Breast epithelium (tissue), 4 donors: ENCODE measurements at regions not wholly inside any gene's neighbourhood (a gene's known extent, or its start where the extent isn't known, plus 50 kb on each side); places are given as distances from the start of the nearest gene placed in this dataset.

ENCODE experiments used
- DNase-seq, 2 donors: peaks; one replicate each; pipeline ENCODE4 v3.0.0-alpha.2; 2019; ENCODE audit warnings: low spot score in 2 of 2
- H3K27ac ChIP-seq, 2 donors: fragments of 200-600 bp; sonication (generic) in 1 of 2; one replicate each; pipeline ENCODE4 v1.5.1; 2016 to 2019; ENCODE audit warnings: mild to moderate bottlenecking in 1 of 2
- H3K27me3 ChIP-seq, 2 donors: fragments of 200-600 bp; sonication (generic) in 1 of 2; one replicate each; pipeline versions ENCODE4 v1.5.1 to v1.6.0; 2017 to 2019; ENCODE audit warnings: control low read depth in 1 of 2, mild to moderate bottlenecking in 1 of 2
- H3K36me3 ChIP-seq: fragments of 200-600 bp; one replicate; pipeline ENCODE4 v1.5.1; 2019
- H3K4me1 ChIP-seq, 2 donors: fragments of 200-600 bp; sonication (generic); one replicate each; pipeline ENCODE4 v1.5.1; 2016 to 2019; ENCODE audit warnings: control low read depth in 1 of 2
- H3K4me3 ChIP-seq, 3 donors: fragments of 200-600 bp; sonication (generic); 1 replicate in 2 of 3; 2 replicates in 1 of 3; pipeline ENCODE4 v1.5.1; 2016 to 2019; ENCODE audit warnings: mild to moderate bottlenecking in 3 of 3, moderate library complexity in 2 of 3
- H3K9me3 ChIP-seq, 2 donors: fragments of 200-600 bp; sonication (generic) in 1 of 2; one replicate each; pipeline ENCODE4 v1.5.1; 2016 to 2019; ENCODE audit warnings: control low read depth in 1 of 2
- POLR2A ChIP-seq: fragments of 450-650 bp; IDR thresholded peaks from one replicate; pipeline ENCODE4 v1.6.1; 2016; ENCODE audit warnings: antibody characterized with exemption, mild to moderate bottlenecking, moderate library complexity
- POLR2AphosphoS5 ChIP-seq, 3 donors: sonication (generic); formaldehyde crosslinking; IDR thresholded peaks; one replicate each; pipeline ENCODE4 v1.6.1; 2017; ENCODE audit warnings: antibody characterized with exemption in 3 of 3
- intact Hi-C: fragments of 100-400 bp; cut with DNase I; formaldehyde crosslinking; loops from one replicate; pipeline ENCODE4 v1.15.1; 2023; ENCODE audit warnings: low total_unique reads
- TF ChIP-seq, protein P1 (sequence below), 3 donors: fragments of 450-650 bp; IDR thresholded peaks; one replicate each; pipeline ENCODE4 v1.5.1; 2016 to 2017; ENCODE audit warnings: antibody characterized with exemption in 3 of 3, mild to moderate bottlenecking in 3 of 3, moderate library complexity in 3 of 3

DNA sequence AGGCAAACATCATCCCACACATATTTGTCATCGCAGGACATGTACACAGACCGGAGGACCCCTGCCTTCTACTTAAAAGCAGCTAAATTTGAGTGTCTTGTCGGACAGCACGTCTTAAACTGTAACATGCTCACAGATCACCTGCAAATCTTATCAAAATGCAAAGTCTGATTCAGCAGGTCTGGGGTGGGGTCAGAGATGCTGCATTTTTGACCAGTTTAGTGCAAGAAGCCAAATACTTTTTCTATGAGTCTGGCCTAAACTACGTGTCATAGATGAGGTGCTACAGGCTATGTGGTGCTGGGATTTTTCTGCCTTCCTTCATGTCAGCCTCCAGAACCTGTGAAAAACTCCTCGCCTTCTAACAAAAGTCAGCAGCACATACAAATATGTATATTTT is 178.8 kb upstream of the LHX5 start:
- intact Hi-C loops = no loop called here
- peaks cover 0 to 33% of the 10 kb centered on the region in 2 donors for H3K27me3 ChIP-seq
- H3K27ac ChIP-seq = no peak overlapping the region
- no peak for TF ChIP-seq POLR2AphosphoS5 (IDR thresholded peaks at IDR 0.05)
- TF ChIP-seq, protein P1, sequence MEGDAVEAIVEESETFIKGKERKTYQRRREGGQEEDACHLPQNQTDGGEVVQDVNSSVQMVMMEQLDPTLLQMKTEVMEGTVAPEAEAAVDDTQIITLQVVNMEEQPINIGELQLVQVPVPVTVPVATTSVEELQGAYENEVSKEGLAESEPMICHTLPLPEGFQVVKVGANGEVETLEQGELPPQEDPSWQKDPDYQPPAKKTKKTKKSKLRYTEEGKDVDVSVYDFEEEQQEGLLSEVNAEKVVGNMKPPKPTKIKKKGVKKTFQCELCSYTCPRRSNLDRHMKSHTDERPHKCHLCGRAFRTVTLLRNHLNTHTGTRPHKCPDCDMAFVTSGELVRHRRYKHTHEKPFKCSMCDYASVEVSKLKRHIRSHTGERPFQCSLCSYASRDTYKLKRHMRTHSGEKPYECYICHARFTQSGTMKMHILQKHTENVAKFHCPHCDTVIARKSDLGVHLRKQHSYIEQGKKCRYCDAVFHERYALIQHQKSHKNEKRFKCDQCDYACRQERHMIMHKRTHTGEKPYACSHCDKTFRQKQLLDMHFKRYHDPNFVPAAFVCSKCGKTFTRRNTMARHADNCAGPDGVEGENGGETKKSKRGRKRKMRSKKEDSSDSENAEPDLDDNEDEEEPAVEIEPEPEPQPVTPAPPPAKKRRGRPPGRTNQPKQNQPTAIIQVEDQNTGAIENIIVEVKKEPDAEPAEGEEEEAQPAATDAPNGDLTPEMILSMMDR (IDR thresholded peaks at IDR 0.05) = no peak
- TF ChIP-seq POLR2A = no peak
- H3K9me3 ChIP-seq = peaks cover 12 to 22% of the 10 kb centered on the region in 2 donors
- H3K4me3 ChIP-seq = no peak overlapping the region
- H3K36me3 ChIP-seq = no peaks in the 10 kb centered on the region
- no peaks in the 10 kb centered on the region for H3K4me1 ChIP-seq
- no peak for DNase-seq

DNA sequence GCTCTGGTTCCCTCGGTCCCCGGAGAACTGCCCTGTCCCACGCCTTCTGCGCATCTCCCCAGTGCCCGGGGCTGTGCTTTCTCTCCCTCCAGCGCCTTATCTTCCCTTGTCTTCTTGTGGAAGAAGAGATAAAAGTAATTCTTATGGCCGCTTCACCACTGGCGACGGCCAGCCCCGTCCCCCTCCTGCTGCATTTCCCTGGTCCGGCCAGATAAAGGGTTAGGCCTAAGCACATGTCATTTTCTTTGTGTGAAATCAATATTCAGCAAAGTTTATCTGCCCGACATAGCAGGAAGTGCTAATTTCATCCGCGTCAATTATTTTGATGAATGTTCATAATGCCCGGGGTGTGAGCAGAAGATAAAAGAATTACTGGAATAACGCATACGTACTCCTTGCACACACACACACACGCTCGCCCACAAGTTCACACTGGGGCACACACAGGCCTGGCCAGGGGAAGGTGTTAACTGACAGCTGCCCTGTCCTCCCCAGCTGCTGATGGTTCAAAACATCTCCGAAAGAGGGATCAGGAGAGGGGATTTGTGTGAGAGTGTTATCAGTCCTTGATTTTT is 177.7 kb upstream of the LHX5 start:
- Histone ChIP-seq H3K9me3 (peaks cover under 1 to 11% of the 10 kb centered on the region in 2 donors), H3K4me1 (no peaks in the 10 kb centered on the region), H3K4me3 (no peak overlapping the region), H3K27ac (no peak overlapping the region), H3K27me3 (peaks cover 0 to 39% of the 10 kb centered on the region in 2 donors), H3K36me3 (no peaks in the 10 kb centered on the region)
- intact Hi-C loops = no loop called here
- TF ChIP-seq, protein P1 (IDR thresholded peaks at IDR 0.05) = no peak
- TF ChIP-seq POLR2A (no peak), POLR2AphosphoS5 (IDR thresholded peaks at IDR 0.05) (no peak)
- no peak for DNase-seq

DNA sequence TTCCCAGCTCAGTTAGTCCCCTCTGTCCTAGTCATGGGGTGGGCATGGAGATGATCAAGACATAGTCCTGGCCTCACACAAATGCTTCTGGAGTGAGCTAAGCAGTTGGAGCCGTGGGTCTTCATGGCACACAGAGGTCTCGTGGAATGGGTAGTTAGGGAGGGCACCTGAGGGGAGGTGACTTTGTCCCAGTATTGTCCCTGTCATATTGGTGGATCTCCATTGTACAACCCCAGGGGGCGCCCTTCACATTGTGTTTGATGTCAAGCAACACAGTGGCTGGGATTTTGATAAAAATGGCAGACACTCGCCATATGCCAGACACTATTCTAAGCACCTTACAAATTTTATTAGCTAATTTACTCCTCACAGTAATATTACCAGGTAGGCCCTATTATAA is 175.4 kb upstream of the LHX5 start:
- H3K4me1 ChIP-seq = no peaks in the 10 kb centered on the region
- no peak overlapping the region for H3K4me3 ChIP-seq
- no peak for DNase-seq
- TF ChIP-seq, protein P1 (IDR thresholded peaks at IDR 0.05) = no peak
- TF ChIP-seq POLR2AphosphoS5 (IDR thresholded peaks at IDR 0.05) = no peak
- no peak for TF ChIP-seq POLR2A
- no peaks in the 10 kb centered on the region for H3K9me3 ChIP-seq
- H3K27ac ChIP-seq = no peak overlapping the region
- H3K36me3 ChIP-seq = no peaks in the 10 kb centered on the region
- intact Hi-C loops = no loop called here
- H3K27me3 ChIP-seq = peaks cover 0 to 54% of the 10 kb centered on the region in 2 donors

DNA sequence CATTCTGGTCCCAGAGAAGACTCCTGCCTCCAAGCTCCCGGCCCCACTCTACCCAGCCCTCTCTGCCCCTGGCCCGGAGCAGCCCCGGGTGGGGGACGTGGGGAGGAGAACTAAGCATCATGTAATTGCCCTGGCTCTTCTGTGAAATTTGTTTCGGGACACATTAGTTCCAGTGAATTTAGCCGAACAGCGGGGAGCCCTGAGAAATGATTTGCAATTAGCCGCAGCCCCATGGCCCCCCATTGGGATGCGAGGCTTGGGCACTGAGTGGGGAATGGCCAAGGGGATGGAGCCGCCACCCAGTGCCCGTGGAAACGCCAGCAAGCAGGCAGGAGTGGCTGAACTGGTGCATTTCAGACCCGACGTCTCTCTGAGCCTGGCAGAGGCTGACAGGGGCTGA is 173.9 kb upstream of the LHX5 start:
- TF ChIP-seq, protein P1 (IDR thresholded peaks at IDR 0.05) = no peak
- TF ChIP-seq POLR2A = no peak
- TF ChIP-seq POLR2AphosphoS5 (IDR thresholded peaks at IDR 0.05) = no peak
- Histone ChIP-seq H3K27me3 (peaks cover 0 to 65% of the 10 kb centered on the region in 2 donors), H3K4me1 (no peaks in the 10 kb centered on the region), H3K9me3 (no peaks in the 10 kb centered on the region), H3K27ac (no peak overlapping the region), H3K4me3 (no peak overlapping the region), H3K36me3 (no peaks in the 10 kb centered on the region)
- no peak for DNase-seq
- intact Hi-C loops = no loop called here

DNA sequence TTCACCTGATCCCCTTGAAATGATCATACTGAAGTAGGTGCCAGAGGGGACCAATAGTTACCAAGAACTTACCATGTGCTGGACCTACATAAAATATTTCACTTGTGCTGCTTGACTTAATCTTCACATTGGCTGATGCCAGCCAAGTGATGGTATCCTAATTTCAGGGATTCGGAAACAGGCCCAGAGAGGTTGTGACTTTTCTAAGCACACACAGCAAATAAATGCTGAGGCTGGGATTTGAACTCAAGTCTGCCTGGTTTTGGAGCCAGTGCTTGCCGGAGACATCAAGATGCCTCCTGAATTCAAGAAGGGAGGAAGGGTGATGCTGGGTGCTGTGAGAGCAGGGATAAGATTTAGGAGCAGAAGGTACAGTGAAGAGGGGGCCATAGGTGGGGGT is 173.5 kb upstream of the LHX5 start:
- intact Hi-C loops = no loop called here

More for the DNA sequence above, 173.5 kb upstream of the LHX5 start:
- peaks cover 0 to 69% of the 10 kb centered on the region in 2 donors for H3K27me3 ChIP-seq
- H3K4me3 ChIP-seq = no peak overlapping the region
- no peak overlapping the region for H3K27ac ChIP-seq
- DNase-seq = no peak
- no peaks in the 10 kb centered on the region for H3K4me1 ChIP-seq
- H3K36me3 ChIP-seq = no peaks in the 10 kb centered on the region
- no peaks in the 10 kb centered on the region for H3K9me3 ChIP-seq
- TF ChIP-seq POLR2A = no peak
- no peak for TF ChIP-seq POLR2AphosphoS5 (IDR thresholded peaks at IDR 0.05)
- TF ChIP-seq, protein P1 (IDR thresholded peaks at IDR 0.05) = no peak
